Lower leg skin (tissue), 4 donors: ENCODE measurements at regions not wholly inside any gene's neighbourhood (a gene's known extent, or its start where the extent isn't known, plus 50 kb on each side); places are given as distances from the start of the nearest gene placed in this dataset.

Source experiments
- DNase-seq, 2 donors: peaks; one replicate each; pipeline ENCODE4 v3.0.0-alpha.2; 2019; ENCODE audit warnings: low spot score in 2 of 2
- H3K4me3 ChIP-seq: fragments of 200-600 bp; sonication (generic); 2 replicates; pipeline ENCODE4 v1.5.1; 2017; ENCODE audit warnings: mild to moderate bottlenecking, low read depth; ENCODE audit not compliant: poor library complexity, severe bottlenecking
- POLR2A ChIP-seq, 2 donors: fragments of 450-650 bp; IDR thresholded peaks; one replicate each; pipeline ENCODE4 v1.6.1; 2016 to 2017; ENCODE audit warnings: antibody characterized with exemption in 2 of 2, mild to moderate bottlenecking in 1 of 2, moderate library complexity in 1 of 2
- WGBS, 2 donors: methylation state at CpG; one replicate each; pipeline ENCODE4 v1.1.5; 2018; 5-methylcytosine and 5-hydroxymethylcytosine counted together
- intact Hi-C: fragments of 100-400 bp; cut with DNase I; formaldehyde crosslinking; loops from one replicate; pipeline ENCODE4 v1.15.0; 2023; ENCODE audit warnings: low total_unique reads
- TF ChIP-seq, protein P1 (sequence below), 3 donors: fragments of 450-650 bp; IDR thresholded peaks; one replicate each; pipeline ENCODE4 v1.5.1; 2016; ENCODE audit warnings: antibody characterized with exemption in 3 of 3, mild to moderate bottlenecking in 3 of 3, moderate library complexity in 2 of 3

DNA sequence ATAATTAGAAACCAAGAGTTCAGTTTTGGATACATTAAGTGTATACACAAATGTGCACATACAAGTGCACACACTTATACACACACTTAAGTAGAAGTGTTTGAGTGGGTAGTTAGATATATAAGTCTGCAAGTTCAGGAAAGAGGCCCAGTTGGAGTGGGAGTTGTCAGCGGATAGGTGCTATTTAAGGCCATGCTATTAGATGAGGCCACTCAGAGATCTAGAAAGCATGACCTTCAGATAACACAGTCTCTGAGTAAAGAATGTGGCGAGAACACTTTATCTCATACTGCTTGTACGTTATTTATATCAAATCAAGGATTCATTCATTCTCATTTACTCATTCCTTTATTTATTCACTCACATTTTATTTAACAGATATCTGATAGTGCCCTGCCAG lies 206.2 kb downstream of the POSTN start:
- no peak overlapping the region for H3K4me3 ChIP-seq
- 93 to 97% methylated on average over 3 of the region's 3 CpGs for WGBS, 2 donors
- TF ChIP-seq, protein P1, sequence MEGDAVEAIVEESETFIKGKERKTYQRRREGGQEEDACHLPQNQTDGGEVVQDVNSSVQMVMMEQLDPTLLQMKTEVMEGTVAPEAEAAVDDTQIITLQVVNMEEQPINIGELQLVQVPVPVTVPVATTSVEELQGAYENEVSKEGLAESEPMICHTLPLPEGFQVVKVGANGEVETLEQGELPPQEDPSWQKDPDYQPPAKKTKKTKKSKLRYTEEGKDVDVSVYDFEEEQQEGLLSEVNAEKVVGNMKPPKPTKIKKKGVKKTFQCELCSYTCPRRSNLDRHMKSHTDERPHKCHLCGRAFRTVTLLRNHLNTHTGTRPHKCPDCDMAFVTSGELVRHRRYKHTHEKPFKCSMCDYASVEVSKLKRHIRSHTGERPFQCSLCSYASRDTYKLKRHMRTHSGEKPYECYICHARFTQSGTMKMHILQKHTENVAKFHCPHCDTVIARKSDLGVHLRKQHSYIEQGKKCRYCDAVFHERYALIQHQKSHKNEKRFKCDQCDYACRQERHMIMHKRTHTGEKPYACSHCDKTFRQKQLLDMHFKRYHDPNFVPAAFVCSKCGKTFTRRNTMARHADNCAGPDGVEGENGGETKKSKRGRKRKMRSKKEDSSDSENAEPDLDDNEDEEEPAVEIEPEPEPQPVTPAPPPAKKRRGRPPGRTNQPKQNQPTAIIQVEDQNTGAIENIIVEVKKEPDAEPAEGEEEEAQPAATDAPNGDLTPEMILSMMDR (IDR thresholded peaks at IDR 0.05) = no peak
- no peak for TF ChIP-seq POLR2A (IDR thresholded peaks at IDR 0.05)
- intact Hi-C loops = no loop called here
- DNase-seq = no peak

GRCh38 chr13:37390735-37391134 lies 207.8 kb downstream of the POSTN start:
- TF ChIP-seq POLR2A (IDR thresholded peaks at IDR 0.05) = no peak
- TF ChIP-seq, protein P1 (IDR thresholded peaks at IDR 0.05) = no peak
- no peak for DNase-seq
- no peak overlapping the region for H3K4me3 ChIP-seq
- intact Hi-C loops = no loop called here
- 83 to 92% methylated on average over 4 of the region's 4 CpGs for WGBS, 2 donors

GRCh38 chr13:37385956-37386670 lies 212.5 kb downstream of the POSTN start:
- no peak for DNase-seq
- no peak overlapping the region for H3K4me3 ChIP-seq
- intact Hi-C loops = no loop called here
- WGBS, 2 donors = 23 to 55% methylated on average over 2 of the region's 2 CpGs
- TF ChIP-seq, protein P1 (IDR thresholded peaks at IDR 0.05) = no peak
- TF ChIP-seq POLR2A (IDR thresholded peaks at IDR 0.05) = no peak

DNA sequence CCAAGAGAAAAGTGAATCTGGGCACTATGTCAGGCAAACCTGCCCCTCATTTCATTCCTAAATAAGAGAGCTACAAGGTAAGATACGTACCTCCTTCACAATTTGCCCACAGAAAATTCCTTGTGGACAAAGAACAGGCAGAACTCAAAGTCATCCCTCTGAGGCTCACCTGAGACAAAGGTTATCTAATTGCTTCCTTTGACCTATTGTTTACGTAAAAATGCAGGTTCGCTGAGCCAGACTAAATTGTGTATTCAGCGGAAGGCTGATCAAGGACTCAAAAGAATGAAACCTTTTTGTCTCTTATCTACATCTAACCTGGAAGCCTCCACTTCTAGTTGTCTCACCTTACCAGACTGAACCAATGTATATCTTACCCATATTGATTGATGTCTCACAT lies 213.3 kb downstream of the POSTN start:
- no peak for TF ChIP-seq POLR2A (IDR thresholded peaks at IDR 0.05)
- H3K4me3 ChIP-seq = no peak overlapping the region
- WGBS, 2 donors = 96 to 97% methylated on average over 4 of the region's 4 CpGs
- intact Hi-C loops = no loop called here
- DNase-seq = no peak

DNA sequence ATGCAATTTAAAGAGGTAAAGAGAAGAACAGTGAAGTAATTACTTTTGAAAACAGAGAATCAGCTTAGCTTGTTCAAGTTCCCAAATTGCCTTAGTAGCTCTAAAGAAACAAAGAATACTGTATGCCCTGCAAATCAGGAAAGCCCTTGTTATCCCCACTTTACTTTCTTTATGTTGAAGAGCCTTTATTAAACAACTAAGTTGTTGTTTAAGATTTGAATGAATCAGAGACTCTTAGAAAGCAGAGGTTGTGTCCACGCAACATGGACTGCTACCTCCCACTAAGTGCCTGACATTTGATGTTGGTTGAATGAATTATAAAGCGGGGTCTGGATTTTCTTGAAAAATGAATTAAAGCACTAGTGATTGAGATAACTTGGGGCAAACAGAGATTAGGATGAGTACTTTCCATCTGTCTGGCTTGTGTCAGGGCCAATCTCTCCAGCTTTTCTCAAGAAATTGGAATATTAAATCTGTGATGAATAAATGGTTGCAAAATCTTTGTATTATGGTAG lies 214.7 kb downstream of the POSTN start:
- H3K4me3 ChIP-seq = no peak overlapping the region
- intact Hi-C loops = no loop called here
- TF ChIP-seq, protein P1 (IDR thresholded peaks at IDR 0.05) = no peak
- TF ChIP-seq POLR2A (IDR thresholded peaks at IDR 0.05) = no peak
- DNase-seq = no peak
- WGBS, 2 donors = 95 to 99% methylated on average over 2 of the region's 2 CpGs

- WGBS, 2 donors = 62 to 63% methylated on average over 2 of the region's 2 CpGs
- DNase-seq = no peak
- intact Hi-C loops = no loop called here
- no peak overlapping the region for H3K4me3 ChIP-seq
- TF ChIP-seq POLR2A (IDR thresholded peaks at IDR 0.05) = no peak
- TF ChIP-seq, protein P1 (IDR thresholded peaks at IDR 0.05) = no peak
Measured at GRCh38 chr13:37383046-37383445, 215.5 kb downstream of the POSTN start.
